A673 (cell line): ENCODE measurements at regions not wholly inside any gene's neighbourhood (a gene's known extent, or its start where the extent isn't known, plus 50 kb on each side); places are given as distances from the start of the nearest gene placed in this dataset.

Source experiments
- CTCF ChIP-seq: fragments of 300-800, 200-600 bp; sonication (generic); conservative IDR thresholded peaks from 2 replicates; pipeline ENCODE4 v1.5.1; 2017; ENCODE audit warnings: low read depth, mild to moderate bottlenecking, antibody characterized with exemption, low read length, moderate library complexity, mixed read lengths
- EZH2 ChIP-seq: fragments of 200-600 bp; sonication (generic); IDR thresholded peaks from 2 replicates; pipeline ENCODE4 v1.6.1; 2017; ENCODE audit warnings: borderline replicate concordance, low read depth, mild to moderate bottlenecking, mixed read lengths, antibody characterized with exemption, low read length; ENCODE audit not compliant: poor library complexity, severe bottlenecking

GRCh38 chr16:59295993-59296736 is 562.0 kb upstream of the GOT2 start:
- TF ChIP-seq CTCF (no peak), EZH2 (no peak)
